ENCODE measurements at regions not wholly inside any gene's neighbourhood (a gene's known extent, or its start where the extent isn't known, plus 50 kb on each side); places are given as distances from the start of the nearest gene placed in this dataset.

DNA sequence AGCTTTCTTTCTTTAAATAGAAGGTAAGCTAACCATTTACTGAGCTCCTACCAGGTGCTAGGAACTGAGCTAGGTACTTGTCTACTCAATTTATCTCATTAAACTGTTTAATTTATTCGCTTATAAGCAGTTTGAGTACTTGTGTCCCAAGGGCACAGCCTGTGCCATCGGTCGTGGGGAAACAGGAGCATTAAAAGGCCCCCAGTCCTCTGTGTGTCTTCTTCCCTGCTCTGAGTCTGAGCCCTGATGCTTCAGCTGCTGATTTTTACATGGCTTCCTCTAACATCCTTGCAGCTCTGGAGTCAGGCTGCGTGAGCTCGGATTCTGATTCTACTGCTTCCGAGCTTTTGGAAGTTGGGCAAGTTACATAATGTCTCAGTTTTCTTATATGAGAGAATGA is 239.5 kb downstream of the EDEM1 start:
- TF ChIP-seq, protein P1, sequence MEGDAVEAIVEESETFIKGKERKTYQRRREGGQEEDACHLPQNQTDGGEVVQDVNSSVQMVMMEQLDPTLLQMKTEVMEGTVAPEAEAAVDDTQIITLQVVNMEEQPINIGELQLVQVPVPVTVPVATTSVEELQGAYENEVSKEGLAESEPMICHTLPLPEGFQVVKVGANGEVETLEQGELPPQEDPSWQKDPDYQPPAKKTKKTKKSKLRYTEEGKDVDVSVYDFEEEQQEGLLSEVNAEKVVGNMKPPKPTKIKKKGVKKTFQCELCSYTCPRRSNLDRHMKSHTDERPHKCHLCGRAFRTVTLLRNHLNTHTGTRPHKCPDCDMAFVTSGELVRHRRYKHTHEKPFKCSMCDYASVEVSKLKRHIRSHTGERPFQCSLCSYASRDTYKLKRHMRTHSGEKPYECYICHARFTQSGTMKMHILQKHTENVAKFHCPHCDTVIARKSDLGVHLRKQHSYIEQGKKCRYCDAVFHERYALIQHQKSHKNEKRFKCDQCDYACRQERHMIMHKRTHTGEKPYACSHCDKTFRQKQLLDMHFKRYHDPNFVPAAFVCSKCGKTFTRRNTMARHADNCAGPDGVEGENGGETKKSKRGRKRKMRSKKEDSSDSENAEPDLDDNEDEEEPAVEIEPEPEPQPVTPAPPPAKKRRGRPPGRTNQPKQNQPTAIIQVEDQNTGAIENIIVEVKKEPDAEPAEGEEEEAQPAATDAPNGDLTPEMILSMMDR (IDR thresholded peaks at IDR 0.05; ENCODE audit: control extremely low read depth, extremely low read depth, low read depth, missing control alignments): no peak
- DNase-seq (ENCODE audit: extremely low spot score): no peak
- ChIA-PET POLR2A (no interaction called here), CTCF (interaction anchor here (0.7 to 2.8 kb wide), 14 partner anchors 8 to 539 kb away, joined by 3 to 15 read pairs (median 4); no protein-coding TSS in a partner anchor)

- TF ChIP-seq, protein P1 (IDR thresholded peaks at IDR 0.05; ENCODE audit: control extremely low read depth, extremely low read depth, low read depth, missing control alignments): no peak
- no peak for DNase-seq (ENCODE audit: extremely low spot score)
- ChIA-PET POLR2A (no interaction called here), CTCF (interaction anchor here (1.3 to 2.8 kb wide), 6 partner anchors 9 to 1718 kb away, joined by 4 to 11 read pairs (median 6); no protein-coding TSS in a partner anchor)
Measured at GRCh38 chr3:5427938-5428337, 240.4 kb downstream of the EDEM1 start.

GRCh38 chr3:5428607-5429516 is 241.4 kb downstream of the EDEM1 start:
- CTCF ChIA-PET: interaction anchor here (1.3 to 2.8 kb wide), 3 partner anchors 19 to 1717 kb away, joined by 4 to 11 read pairs (median 5); no protein-coding TSS in a partner anchor
- TF ChIP-seq, protein P1 (IDR thresholded peaks at IDR 0.05; ENCODE audit: control extremely low read depth, extremely low read depth, low read depth, missing control alignments): no peak

DNA sequence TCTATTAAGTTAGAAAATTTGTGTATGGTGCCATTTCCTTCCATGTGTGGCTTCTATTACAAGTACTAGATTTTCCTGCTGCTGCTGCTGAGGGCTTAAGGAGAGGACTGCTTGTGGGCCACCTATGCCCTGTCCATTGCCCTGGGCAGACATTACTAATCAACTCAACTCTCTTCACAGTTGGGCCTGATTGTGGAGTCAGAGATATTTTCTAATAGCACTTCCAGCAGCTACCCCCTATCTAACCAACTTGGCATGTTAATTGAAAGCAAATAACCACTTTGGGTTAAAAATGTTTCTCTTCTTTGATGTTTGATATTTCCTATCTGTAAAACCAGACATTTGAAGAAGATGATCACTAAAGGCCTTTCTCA is 242.0 kb downstream of the EDEM1 start:
- ChIA-PET CTCF (interaction anchor here (1.3 to 2.8 kb wide), 2 partner anchors 303 to 1716 kb away, joined by 4 to 11 read pairs; no protein-coding TSS in a partner anchor), POLR2A (no interaction called here)
- TF ChIP-seq, protein P1 (IDR thresholded peaks at IDR 0.05; ENCODE audit: control extremely low read depth, extremely low read depth, low read depth, missing control alignments): no peak
- DNase-seq (ENCODE audit: extremely low spot score): no peak

More at GRCh38 chr3:5428607-5429516, 241.4 kb downstream of the EDEM1 start:
- POLR2A ChIA-PET: no interaction called here
- DNase-seq (ENCODE audit: extremely low spot score): peak; percentile 19

GRCh38 chr3:5430701-5431100 is 243.2 kb downstream of the EDEM1 start:
- POLR2A ChIA-PET: no interaction called here
- no peak for DNase-seq (ENCODE audit: extremely low spot score)
- CTCF ChIA-PET: no interaction called here
- TF ChIP-seq, protein P1 (IDR thresholded peaks at IDR 0.05; ENCODE audit: control extremely low read depth, extremely low read depth, low read depth, missing control alignments): no peak

- CTCF ChIA-PET: no interaction called here
- no peak for DNase-seq (ENCODE audit: extremely low spot score)
- TF ChIP-seq, protein P1 (IDR thresholded peaks at IDR 0.05; ENCODE audit: control extremely low read depth, extremely low read depth, low read depth, missing control alignments): no peak
- POLR2A ChIA-PET: no interaction called here
Measured at GRCh38 chr3:5431146-5431545, 243.6 kb downstream of the EDEM1 start.
